ENCODE measurements at regions not wholly inside any gene's neighbourhood (a gene's known extent, or its start where the extent isn't known, plus 50 kb on each side); places are given as distances from the start of the nearest gene placed in this dataset.

GRCh38 chr6:156555116-156555515 is 222.1 kb upstream of the ARID1B start:
- Histone ChIP-seq H3K4me3 (ENCODE audit: low read depth, low read length) (no peak overlapping the region), H3K27me3 (ENCODE audit: control insufficient read depth, insufficient read depth, low read length) (no peaks in the 10 kb centered on the region), H3K4me2 (ENCODE audit: low read length) (no peak overlapping the region), H3K9ac (no peak overlapping the region), H2AFZ (no peak overlapping the region), H3K9me3 (ENCODE audit: control insufficient read depth, low read length) (no peaks in the 10 kb centered on the region), H3K79me2 (no peaks in the 10 kb centered on the region), H3K27ac (no peak overlapping the region), H3K4me1 (no peaks in the 10 kb centered on the region), H3K36me3 (ENCODE audit: control insufficient read depth, insufficient read depth, low read length) (no peaks in the 10 kb centered on the region)
- TF ChIP-seq CTCF (IDR thresholded peaks at IDR 0.05) = no peak

DNA sequence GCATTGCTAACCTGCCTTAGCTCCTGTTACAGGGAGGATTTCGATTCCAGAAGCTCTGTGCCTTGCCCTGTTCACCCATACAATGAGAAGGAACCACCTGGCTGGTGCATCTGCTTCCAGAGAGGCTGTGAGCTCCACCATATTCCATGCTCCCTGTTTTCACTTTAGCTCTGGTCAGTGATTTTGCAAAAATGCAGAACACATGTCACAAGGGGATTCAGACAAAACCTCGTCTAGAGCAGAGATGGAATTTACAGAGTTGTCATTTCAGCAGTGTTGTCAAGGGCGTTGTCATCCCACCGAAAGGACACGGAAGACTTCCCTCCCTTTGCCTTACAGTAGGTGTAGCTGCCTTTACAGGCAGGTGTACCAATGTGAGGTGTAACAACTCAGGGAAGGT is 223.0 kb upstream of the ARID1B start:
- no peak overlapping the region for H2AFZ ChIP-seq
- H3K27me3 ChIP-seq (ENCODE audit: control insufficient read depth, insufficient read depth, low read length) = no peaks in the 10 kb centered on the region
- H3K79me2 ChIP-seq = no peaks in the 10 kb centered on the region
- no peak overlapping the region for H3K4me3 ChIP-seq (ENCODE audit: low read depth, low read length)
- H3K27ac ChIP-seq = no peak overlapping the region
- no peak for TF ChIP-seq CTCF (IDR thresholded peaks at IDR 0.05)
- no peak overlapping the region for H3K4me2 ChIP-seq (ENCODE audit: low read length)
- no peaks in the 10 kb centered on the region for H3K9me3 ChIP-seq (ENCODE audit: control insufficient read depth, low read length)
- H3K36me3 ChIP-seq (ENCODE audit: control insufficient read depth, insufficient read depth, low read length) = no peaks in the 10 kb centered on the region
- H3K9ac ChIP-seq = no peak overlapping the region
- no peaks in the 10 kb centered on the region for H3K4me1 ChIP-seq

- Histone ChIP-seq H3K27me3 (ENCODE audit: control insufficient read depth, insufficient read depth, low read length) (no peaks in the 10 kb centered on the region), H3K9me3 (ENCODE audit: control insufficient read depth, low read length) (no peaks in the 10 kb centered on the region), H3K27ac (no peak overlapping the region), H3K9ac (no peak overlapping the region), H3K4me3 (ENCODE audit: low read depth, low read length) (no peak overlapping the region), H3K36me3 (ENCODE audit: control insufficient read depth, insufficient read depth, low read length) (no peaks in the 10 kb centered on the region), H3K79me2 (no peaks in the 10 kb centered on the region), H3K4me2 (ENCODE audit: low read length) (no peak overlapping the region), H2AFZ (no peak overlapping the region), H3K4me1 (no peaks in the 10 kb centered on the region)
- no peak for TF ChIP-seq CTCF (IDR thresholded peaks at IDR 0.05)
Observed at GRCh38 chr6:156552849-156553248, 224.3 kb upstream of the ARID1B start.

DNA sequence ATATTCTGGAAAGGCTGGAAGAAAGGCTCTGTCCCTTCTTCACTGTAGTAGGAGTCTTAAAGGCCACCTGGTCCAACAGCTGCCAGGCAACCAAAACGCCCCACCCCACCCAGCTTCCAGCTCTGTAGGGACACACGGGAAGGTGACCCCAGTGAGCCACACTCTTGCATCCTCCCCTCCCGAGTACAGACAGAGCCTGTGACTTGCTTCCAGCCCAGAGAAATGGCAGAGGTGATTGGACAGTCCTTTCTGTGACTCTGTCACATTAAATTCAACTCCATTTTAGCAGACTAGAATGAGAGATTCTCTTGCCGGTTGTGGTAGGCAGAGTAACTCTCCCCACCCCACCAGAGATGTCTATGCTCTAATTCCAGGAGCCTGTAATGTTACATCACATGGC is 226.2 kb upstream of the ARID1B start:
- Histone ChIP-seq H3K9ac (no peak overlapping the region), H3K36me3 (ENCODE audit: control insufficient read depth, insufficient read depth, low read length) (no peaks in the 10 kb centered on the region), H3K4me2 (ENCODE audit: low read length) (no peak overlapping the region), H3K27me3 (ENCODE audit: control insufficient read depth, insufficient read depth, low read length) (no peaks in the 10 kb centered on the region), H2AFZ (no peak overlapping the region), H3K27ac (no peak overlapping the region), H3K9me3 (ENCODE audit: control insufficient read depth, low read length) (no peaks in the 10 kb centered on the region), H3K79me2 (no peaks in the 10 kb centered on the region), H3K4me3 (ENCODE audit: low read depth, low read length) (no peak overlapping the region), H3K4me1 (no peaks in the 10 kb centered on the region)
- TF ChIP-seq CTCF (IDR thresholded peaks at IDR 0.05) = no peak

DNA sequence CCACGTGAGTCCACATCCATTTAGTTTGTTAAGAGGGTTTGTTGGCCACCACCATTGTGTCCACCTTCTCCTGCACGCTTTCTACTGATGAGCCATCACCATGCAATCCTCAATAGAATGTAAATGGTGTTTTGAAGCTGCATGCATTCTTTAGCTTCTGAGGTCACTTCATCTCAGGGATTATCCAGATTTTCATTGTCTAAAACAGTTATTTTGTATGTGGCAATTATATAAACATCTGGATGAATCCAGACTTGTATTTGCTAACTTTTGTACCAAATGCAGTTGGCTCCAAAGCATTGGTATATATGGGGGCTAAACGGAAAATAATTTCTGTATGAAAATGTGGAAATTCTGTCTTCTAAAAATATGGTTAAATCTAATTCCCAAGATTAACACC is 231.2 kb upstream of the ARID1B start:
- no peak overlapping the region for H3K9ac ChIP-seq
- H3K27me3 ChIP-seq (ENCODE audit: control insufficient read depth, insufficient read depth, low read length) = no peaks in the 10 kb centered on the region
- H3K4me2 ChIP-seq (ENCODE audit: low read length) = no peak overlapping the region
- no peak overlapping the region for H2AFZ ChIP-seq
- no peaks in the 10 kb centered on the region for H3K79me2 ChIP-seq
- H3K27ac ChIP-seq = no peak overlapping the region
- H3K9me3 ChIP-seq (ENCODE audit: control insufficient read depth, low read length) = no peaks in the 10 kb centered on the region
- H3K4me1 ChIP-seq = no peaks in the 10 kb centered on the region
- no peaks in the 10 kb centered on the region for H3K36me3 ChIP-seq (ENCODE audit: control insufficient read depth, insufficient read depth, low read length)
- H3K4me3 ChIP-seq (ENCODE audit: low read depth, low read length) = no peak overlapping the region
- no peak for TF ChIP-seq CTCF (IDR thresholded peaks at IDR 0.05)
